ENCODE measurements at regions not wholly inside any gene's neighbourhood (a gene's known extent, or its start where the extent isn't known, plus 50 kb on each side); places are given as distances from the start of the nearest gene placed in this dataset.

DNA sequence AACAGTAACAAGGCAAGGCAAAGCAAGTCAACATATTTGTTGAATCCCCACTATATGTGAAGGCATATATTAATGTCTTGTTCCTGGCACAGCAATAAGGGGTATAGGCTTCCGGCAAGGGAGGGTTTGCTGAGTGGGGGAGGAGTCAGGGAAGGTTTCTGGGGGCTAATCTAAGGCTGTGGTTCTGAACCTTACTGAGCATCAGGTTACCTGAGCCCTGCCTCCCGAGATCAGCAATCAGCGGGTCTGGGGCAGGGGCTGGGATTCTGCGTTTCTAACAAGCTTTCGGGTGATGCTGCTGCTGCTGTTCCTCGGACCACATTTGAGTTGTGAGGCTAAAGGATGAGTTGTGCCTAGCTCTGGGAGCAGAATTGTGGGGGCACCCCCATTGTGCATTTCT lies 401.7 kb upstream of the SPRED2 start:
- peaks cover 4% of the 10 kb centered on the region for H3K27me3 Mint-ChIP-seq
- no peak overlapping the region for H3K27ac Mint-ChIP-seq
- no peak for DNase-seq (ENCODE audit: low spot score, unreplicated experiment)
- no peaks in the 10 kb centered on the region for H3K9me3 Mint-ChIP-seq (ENCODE audit: low read depth)
- H3K36me3 Mint-ChIP-seq (ENCODE audit: insufficient read depth): no peaks in the 10 kb centered on the region
- H3K4me3 Mint-ChIP-seq (ENCODE audit: low read depth): no peak overlapping the region
- no peaks in the 10 kb centered on the region for H3K4me1 Mint-ChIP-seq (ENCODE audit: low read depth)
- no peak for TF ChIP-seq CTCF (IDR thresholded peaks at IDR 0.05; ENCODE audit: unreplicated experiment)

- no peak for DNase-seq (ENCODE audit: low spot score, unreplicated experiment)
- Mint-ChIP-seq H3K27ac (no peak overlapping the region), H3K4me1 (ENCODE audit: low read depth) (no peaks in the 10 kb centered on the region), H3K27me3 (peaks cover 4% of the 10 kb centered on the region), H3K36me3 (ENCODE audit: insufficient read depth) (no peaks in the 10 kb centered on the region), H3K9me3 (ENCODE audit: low read depth) (no peaks in the 10 kb centered on the region), H3K4me3 (ENCODE audit: low read depth) (no peak overlapping the region)
- no peak for TF ChIP-seq CTCF (IDR thresholded peaks at IDR 0.05; ENCODE audit: unreplicated experiment)
These were observed 399.1 kb upstream of the SPRED2 start for GRCh38 chr2:65831509-65831908.

DNA sequence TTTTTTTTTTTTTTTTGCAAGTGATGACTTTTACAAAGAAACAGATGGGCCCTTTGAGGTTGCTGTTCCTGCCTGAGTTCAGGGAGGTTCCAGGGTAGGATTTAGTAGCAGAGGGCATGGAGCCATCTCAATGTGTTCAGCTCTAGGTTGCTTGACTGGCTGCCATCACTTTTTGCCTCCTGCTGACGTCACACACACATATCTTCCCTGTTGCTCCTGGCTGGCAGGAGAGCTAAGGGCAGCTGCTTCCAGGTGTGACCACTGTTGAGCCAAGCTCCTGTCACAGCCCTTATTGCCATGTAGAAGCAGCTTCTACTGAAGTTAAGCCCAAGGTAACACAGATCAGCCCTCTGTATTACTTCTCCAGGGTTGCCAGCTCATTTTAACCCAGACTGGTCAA lies 394.2 kb upstream of the SPRED2 start:
- Mint-ChIP-seq H3K27me3 (no peaks in the 10 kb centered on the region), H3K36me3 (ENCODE audit: insufficient read depth) (peaks cover 2% of the 10 kb centered on the region)
- TF ChIP-seq CTCF (IDR thresholded peaks at IDR 0.05; ENCODE audit: unreplicated experiment): no peak

GRCh38 chr2:65823511-65823910 lies 391.1 kb upstream of the SPRED2 start:
- Mint-ChIP-seq H3K27me3 (no peaks in the 10 kb centered on the region), H3K4me3 (ENCODE audit: low read depth) (no peak overlapping the region), H3K9me3 (ENCODE audit: low read depth) (peaks cover 4% of the 10 kb centered on the region), H3K4me1 (ENCODE audit: low read depth) (no peaks in the 10 kb centered on the region), H3K27ac (no peak overlapping the region), H3K36me3 (ENCODE audit: insufficient read depth) (peaks cover 2% of the 10 kb centered on the region)
- TF ChIP-seq CTCF (IDR thresholded peaks at IDR 0.05; ENCODE audit: unreplicated experiment): no peak
- no peak for DNase-seq (ENCODE audit: low spot score, unreplicated experiment)

More for the DNA sequence above, 394.2 kb upstream of the SPRED2 start:
- no peak for DNase-seq (ENCODE audit: low spot score, unreplicated experiment)
- Mint-ChIP-seq H3K9me3 (ENCODE audit: low read depth) (peaks cover 4% of the 10 kb centered on the region), H3K4me1 (ENCODE audit: low read depth) (no peaks in the 10 kb centered on the region), H3K27ac (no peak overlapping the region), H3K4me3 (ENCODE audit: low read depth) (no peak overlapping the region)

GRCh38 chr2:65820454-65820853 lies 388.1 kb upstream of the SPRED2 start:
- Mint-ChIP-seq H3K27ac (no peak overlapping the region), H3K27me3 (no peaks in the 10 kb centered on the region), H3K9me3 (ENCODE audit: low read depth) (peaks cover 4% of the 10 kb centered on the region), H3K4me1 (ENCODE audit: low read depth) (no peaks in the 10 kb centered on the region), H3K36me3 (ENCODE audit: insufficient read depth) (peaks cover 2% of the 10 kb centered on the region), H3K4me3 (ENCODE audit: low read depth) (no peak overlapping the region)
- TF ChIP-seq CTCF (IDR thresholded peaks at IDR 0.05; ENCODE audit: unreplicated experiment): no peak
- no peak for DNase-seq (ENCODE audit: low spot score, unreplicated experiment)
